ENCODE measurements at regions not wholly inside any gene's neighbourhood (a gene's known extent, or its start where the extent isn't known, plus 50 kb on each side); places are given as distances from the start of the nearest gene placed in this dataset.
"Not testable (repeated sequence)": the region's sequence is repeated elsewhere in the genome, so short reads cannot be mapped to it uniquely, and the experiment has no call there.

DNA sequence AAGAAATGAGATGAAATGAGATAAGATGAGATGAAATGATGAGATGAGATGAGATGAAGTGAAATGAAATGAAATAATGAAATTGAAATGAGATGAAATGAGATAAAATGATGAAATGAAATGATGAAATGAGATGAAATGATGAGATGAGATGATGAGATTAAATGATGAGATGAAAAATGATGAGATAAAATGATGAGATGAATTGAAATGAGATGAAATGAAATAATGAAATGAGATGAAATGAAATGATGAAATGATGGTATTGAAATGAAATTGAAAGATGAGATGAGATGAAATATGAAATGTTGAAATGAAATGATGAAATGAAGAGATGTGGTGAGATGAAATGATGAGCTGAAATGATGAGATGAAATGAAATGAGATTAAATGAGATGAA lies 231.0 kb downstream of the GOLGA6L6 start:
- no peak overlapping the region for H3K27ac ChIP-seq

GRCh38 chr15:20309966-20310365 lies 231.6 kb downstream of the GOLGA6L6 start:
- not testable (repeated sequence) for H3K4me3 ChIP-seq, H3K27ac ChIP-seq

More for the DNA sequence above, 231.0 kb downstream of the GOLGA6L6 start:
- no peak overlapping the region for H3K4me3 ChIP-seq

- H3K4me3 ChIP-seq, H3K27ac ChIP-seq: not testable (repeated sequence)
Observed at GRCh38 chr15:20309395-20309794, 232.2 kb downstream of the GOLGA6L6 start.

DNA sequence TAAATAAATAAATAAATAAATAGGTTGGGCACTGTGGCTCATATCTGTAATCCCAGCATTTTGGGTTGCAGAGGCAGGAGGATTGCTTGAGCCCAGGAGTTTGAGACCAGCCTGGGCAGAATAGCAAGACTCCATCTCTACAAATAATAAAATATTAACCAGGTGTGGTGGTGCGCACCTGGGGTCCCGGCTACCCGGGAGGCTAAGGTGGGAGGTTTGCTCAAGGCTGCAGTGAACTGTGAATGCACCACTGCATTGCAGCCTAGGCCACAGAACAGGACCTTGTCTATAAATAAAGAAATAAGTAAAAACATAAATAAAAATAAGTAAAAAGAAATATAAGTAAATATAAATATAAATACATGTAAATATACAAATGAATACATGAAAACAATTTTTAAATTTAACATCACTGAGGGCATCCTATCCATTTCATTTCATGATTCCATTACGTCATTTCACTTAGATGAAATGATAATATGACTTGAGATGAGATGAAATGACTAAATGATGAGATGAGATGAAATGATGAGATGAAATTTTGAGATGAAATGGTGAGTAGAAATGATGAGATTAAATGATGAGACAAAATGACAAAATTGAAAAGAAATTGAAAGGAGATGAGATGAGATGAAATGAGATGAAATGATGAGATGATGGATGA lies 233.4 kb downstream of the GOLGA6L6 start:
- not testable (repeated sequence) for H3K27ac ChIP-seq, H3K4me3 ChIP-seq

DNA sequence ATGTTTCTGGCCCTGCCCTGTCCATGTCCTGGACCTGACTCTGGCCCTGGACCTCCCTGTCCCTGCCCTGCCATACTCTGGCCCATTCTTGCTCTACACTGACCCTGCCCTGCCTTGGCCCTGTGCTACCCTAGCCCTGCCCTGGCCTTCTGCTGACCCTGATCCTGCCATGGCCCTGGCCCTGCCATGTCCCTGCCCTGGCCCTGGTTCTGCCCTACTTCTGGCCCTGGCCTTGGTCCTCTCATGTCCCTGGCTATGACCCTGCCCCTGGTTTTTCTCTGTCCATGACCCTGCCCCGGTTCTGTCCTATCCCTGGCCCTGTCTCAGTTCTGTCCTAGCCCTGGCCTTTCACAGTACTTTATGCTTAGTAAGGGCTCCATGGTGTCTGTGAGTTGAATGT lies 234.5 kb downstream of the GOLGA6L6 start:
- H3K27ac ChIP-seq, H3K4me3 ChIP-seq: not testable (repeated sequence)

GRCh38 chr15:20306497-20307106 lies 235.0 kb downstream of the GOLGA6L6 start:
- not testable (repeated sequence) for H3K4me3 ChIP-seq, H3K27ac ChIP-seq

DNA sequence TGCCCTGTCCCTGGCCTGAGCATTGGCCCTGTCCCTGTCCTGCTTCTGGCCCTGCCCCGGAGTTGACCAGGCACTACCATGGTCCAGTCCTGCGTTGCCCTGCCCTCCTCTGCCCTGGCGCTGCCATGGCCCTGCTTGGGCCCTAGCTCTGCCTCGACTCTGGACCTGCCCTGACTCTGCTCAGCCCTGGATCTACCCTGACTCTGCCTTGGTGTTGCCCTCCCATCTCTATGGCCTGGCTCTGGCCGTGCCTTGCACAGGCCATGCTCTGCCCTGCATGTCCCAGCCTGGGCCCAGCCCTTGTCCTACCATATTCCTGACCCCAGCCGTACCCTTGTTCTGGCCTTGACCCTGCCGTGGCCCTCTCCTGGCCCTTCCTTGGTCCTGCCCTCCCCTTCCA lies 235.7 kb downstream of the GOLGA6L6 start:
- not testable (repeated sequence) for H3K4me3 ChIP-seq, H3K27ac ChIP-seq

- H3K4me3 ChIP-seq, H3K27ac ChIP-seq: not testable (repeated sequence)
Observed at GRCh38 chr15:20305015-20305465, 236.6 kb downstream of the GOLGA6L6 start.

DNA sequence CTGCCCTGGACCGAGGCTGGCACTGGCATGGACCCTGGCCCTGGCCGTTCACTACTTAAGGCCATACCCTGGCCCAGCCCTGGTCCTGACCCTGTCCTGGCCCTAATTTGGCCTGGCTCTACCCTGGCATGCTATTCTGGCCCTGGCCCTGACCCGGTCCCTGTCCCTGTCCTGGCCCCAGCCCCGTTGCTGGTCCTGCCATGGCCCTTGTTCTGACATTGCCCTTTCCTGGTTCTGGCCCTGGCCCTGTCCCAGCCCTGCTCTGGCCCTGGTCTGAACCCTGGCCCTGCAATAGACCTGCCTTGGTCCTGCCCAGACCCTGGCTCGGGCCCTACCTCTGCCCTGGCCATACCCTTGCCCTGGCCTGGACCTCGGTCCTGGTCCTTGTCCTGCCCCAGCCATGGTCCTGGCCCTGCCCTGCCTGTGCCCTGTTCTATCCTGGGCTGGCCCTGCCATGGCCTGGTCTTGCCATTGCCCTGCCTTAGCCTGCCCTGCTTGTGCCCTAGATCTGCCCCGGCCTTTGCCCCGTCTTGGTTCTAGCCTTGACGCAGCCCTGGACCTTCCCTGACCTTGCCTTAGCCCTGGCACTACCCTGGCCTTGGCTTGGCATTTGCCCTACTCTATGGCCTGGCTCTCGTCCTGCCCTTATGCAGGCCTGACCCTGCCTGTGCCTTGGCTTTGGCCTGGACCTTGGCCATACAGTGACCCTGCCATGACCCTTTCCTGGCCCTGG lies 237.2 kb downstream of the GOLGA6L6 start:
- not testable (repeated sequence) for H3K27ac ChIP-seq, H3K4me3 ChIP-seq

- not testable (repeated sequence) for H3K4me3 ChIP-seq, H3K27ac ChIP-seq
Observed at GRCh38 chr15:20303248-20304171, 238.1 kb downstream of the GOLGA6L6 start.

GRCh38 chr15:20302141-20303069 lies 239.2 kb downstream of the GOLGA6L6 start:
- not testable (repeated sequence) for H3K4me3 ChIP-seq, H3K27ac ChIP-seq

DNA sequence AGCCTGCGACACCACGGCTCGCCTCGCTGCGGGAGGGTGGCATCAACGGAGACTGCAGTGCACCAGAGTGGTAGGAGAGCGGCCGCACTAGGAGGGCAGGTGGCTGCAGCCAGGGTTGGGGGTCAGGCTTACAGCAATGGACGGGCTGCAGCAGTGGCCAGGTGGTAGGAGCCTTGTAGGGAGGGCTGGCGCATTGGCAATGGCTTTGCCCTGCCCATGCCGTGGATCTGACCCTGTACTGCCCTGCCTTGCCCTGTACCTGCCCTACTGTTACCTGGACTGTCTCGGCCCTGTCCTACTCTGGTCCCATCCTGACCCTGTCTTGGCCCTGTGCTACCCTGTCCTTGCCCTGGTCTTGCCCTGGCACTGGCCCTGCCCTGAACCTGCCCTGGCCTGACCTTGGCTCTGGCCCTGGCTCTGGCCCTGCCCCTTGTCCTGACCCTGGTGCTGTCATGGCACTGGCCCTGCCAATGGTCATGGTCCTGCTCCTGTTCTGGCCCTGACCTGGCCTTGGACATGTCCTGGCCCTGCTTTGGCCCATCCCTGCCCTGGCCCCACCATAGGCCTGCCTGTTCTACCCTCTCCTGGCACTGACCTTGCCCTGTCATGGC lies 240.0 kb downstream of the GOLGA6L6 start:
- not testable (repeated sequence) for H3K4me3 ChIP-seq, H3K27ac ChIP-seq

- H3K4me3 ChIP-seq, H3K27ac ChIP-seq: not testable (repeated sequence)
Observed at GRCh38 chr15:20301041-20301390, 240.6 kb downstream of the GOLGA6L6 start.

DNA sequence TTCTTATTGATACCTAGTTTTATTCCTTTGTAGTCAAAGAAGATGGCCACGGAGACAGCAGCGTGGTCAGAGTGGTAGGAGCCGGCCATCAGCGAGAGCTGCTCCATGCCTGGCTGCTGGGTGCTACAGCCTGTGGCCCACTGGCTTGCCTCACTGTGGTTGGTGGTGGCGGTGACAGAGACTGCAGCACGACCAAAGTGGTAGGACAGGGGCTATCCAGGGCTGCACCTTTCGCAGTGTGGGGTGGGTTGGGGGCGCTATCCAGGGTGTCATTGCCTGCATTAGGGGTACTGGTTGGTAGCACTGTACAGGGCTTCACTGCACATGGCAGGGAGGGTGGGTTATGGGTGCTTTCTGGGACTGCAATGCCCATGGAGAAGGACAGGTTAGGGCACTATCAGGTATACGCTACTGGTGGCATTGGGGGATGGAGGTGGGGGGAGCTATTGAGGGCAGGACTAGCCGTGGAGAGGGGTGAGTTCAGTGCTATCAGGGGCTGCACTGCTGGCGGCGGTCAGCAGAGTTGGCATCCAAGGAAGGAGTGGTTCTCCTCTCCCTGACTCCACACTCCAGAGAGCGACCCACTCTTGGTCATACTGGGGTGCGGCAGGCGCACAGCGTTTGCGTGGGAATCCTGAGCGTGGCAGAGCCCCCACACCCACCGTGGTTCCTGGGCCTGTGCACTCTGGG lies 241.1 kb downstream of the GOLGA6L6 start:
- H3K27ac ChIP-seq, H3K4me3 ChIP-seq: not testable (repeated sequence)

GRCh38 chr15:20297603-20298123 lies 243.9 kb downstream of the GOLGA6L6 start:
- not testable (repeated sequence) for H3K27ac ChIP-seq, H3K4me3 ChIP-seq

DNA sequence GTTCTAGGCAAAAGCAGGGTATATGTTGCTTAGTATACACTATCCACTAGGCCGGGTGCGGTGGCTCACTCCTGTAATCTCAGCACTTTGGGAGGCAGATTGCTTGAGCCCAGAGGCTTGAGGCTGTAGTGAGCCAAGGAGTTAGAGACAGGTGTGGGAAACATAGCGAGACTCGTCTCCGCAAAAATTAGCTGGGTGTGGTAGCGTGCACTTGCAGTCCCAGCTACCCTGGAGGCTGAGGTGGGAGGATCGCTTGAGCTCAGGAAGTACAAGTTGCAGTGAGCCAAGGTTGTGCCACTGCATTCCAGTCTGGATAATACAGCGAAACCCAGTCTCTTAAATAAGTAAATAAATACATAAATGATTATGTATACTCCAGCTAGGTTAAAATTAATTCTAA lies 245.3 kb downstream of the GOLGA6L6 start:
- H3K4me3 ChIP-seq, H3K27ac ChIP-seq: not testable (repeated sequence)

DNA sequence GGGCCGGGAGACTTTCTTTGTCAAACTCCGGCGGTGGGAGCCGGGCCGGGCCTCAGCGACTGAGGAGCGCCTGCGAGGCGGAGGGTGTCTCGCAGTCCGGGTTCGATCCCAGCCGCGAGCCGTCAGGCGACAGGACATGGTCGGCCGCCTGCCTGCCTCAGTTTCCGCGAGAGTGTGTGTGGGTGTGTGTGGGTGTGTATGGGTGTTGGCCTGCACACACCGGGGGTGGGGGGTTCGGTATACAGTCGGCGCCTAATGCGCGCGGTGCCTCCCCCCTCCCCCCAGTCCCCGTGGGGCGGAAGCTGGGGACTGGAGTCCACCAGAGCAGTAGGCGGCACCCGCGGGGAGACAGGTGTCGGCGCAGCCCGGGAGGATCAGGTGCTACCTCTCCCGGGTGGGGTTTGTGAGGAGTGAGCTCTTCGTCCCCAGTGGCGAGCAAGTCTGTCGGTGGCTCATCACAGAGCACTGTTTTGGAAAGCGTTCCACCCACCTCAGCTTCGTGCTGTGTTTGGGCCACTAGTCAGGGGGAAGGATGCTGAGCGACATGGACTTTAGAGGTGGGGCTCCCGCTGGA lies 246.3 kb downstream of the GOLGA6L6 start:
- H3K4me3 ChIP-seq: no peak overlapping the region

More for the DNA sequence above, 246.3 kb downstream of the GOLGA6L6 start:
- no peak overlapping the region for H3K27ac ChIP-seq
